ENCODE measurements at regions not wholly inside any gene's neighbourhood (a gene's known extent, or its start where the extent isn't known, plus 50 kb on each side); places are given as distances from the start of the nearest gene placed in this dataset.

GRCh38 chr2:234245945-234246344 lies 195.4 kb downstream of the SPP2 start:
- no peak for TF ChIP-seq CTCF (IDR thresholded peaks at IDR 0.05)
- no peak for TF ChIP-seq POLR2A (IDR thresholded peaks at IDR 0.05)
